SU-DHL-6 (cell line): ENCODE measurements at regions not wholly inside any gene's neighbourhood (a gene's known extent, or its start where the extent isn't known, plus 50 kb on each side); places are given as distances from the start of the nearest gene placed in this dataset.

ENCODE experiments used
- EZH2phosphoT487 ChIP-seq: fragments of 200-600 bp; sonication (generic), shearing (Covaris generic); conservative IDR thresholded peaks from 2 replicates; pipeline ENCODE4 v1.6.1; 2018; ENCODE audit warnings: mild to moderate bottlenecking, antibody characterized with exemption, low read length, moderate library complexity, mixed read lengths
- TF ChIP-seq, protein P1 (sequence below): fragments of 200-600 bp; sonication (generic); IDR thresholded peaks from one replicate; pipeline ENCODE4 v1.5.1; 2017; ENCODE audit warnings: antibody characterized with exemption, mild to moderate bottlenecking, low read length, moderate library complexity; ENCODE audit not compliant: insufficient read depth, poor library complexity, severe bottlenecking

DNA sequence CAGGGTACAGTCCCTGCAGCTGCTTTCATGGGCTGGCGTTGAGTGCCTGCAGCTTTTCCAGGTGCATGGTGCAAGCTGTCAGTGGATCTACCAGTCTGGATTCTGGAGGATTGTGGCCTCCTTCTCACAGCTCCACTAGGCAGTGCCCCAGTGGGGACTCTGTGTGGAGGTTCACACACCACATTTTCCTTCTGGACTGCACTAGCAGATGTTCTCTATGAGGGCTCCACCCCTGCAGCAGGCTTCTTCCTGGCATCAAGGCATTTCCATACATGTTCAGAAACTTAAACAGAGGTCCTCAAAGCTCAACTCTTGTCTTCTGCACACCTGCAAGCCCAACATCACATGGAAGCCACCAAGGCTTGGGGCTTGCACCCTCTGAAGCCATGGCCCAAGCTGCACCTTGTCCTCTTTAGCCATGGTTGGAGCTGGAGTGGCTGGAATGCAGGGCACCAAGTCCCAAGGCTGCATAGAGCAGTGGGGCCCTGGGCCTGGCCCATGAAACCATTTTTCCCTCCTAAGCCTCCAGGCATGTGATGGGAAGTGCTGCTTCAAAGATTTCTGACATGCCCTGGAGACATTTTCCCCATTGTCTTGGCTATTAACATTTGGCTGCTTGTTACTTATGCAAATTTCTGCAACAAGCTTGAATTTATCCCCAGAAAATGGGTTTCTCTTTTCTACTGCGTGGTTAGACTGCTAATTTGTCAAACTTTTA is 250.2 kb upstream of the COPS8 start:
- TF ChIP-seq, protein P1, sequence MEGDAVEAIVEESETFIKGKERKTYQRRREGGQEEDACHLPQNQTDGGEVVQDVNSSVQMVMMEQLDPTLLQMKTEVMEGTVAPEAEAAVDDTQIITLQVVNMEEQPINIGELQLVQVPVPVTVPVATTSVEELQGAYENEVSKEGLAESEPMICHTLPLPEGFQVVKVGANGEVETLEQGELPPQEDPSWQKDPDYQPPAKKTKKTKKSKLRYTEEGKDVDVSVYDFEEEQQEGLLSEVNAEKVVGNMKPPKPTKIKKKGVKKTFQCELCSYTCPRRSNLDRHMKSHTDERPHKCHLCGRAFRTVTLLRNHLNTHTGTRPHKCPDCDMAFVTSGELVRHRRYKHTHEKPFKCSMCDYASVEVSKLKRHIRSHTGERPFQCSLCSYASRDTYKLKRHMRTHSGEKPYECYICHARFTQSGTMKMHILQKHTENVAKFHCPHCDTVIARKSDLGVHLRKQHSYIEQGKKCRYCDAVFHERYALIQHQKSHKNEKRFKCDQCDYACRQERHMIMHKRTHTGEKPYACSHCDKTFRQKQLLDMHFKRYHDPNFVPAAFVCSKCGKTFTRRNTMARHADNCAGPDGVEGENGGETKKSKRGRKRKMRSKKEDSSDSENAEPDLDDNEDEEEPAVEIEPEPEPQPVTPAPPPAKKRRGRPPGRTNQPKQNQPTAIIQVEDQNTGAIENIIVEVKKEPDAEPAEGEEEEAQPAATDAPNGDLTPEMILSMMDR, result no peak
- no peak for TF ChIP-seq EZH2phosphoT487
